ENCODE measurements at regions not wholly inside any gene's neighbourhood (a gene's known extent, or its start where the extent isn't known, plus 50 kb on each side); places are given as distances from the start of the nearest gene placed in this dataset.

DNA sequence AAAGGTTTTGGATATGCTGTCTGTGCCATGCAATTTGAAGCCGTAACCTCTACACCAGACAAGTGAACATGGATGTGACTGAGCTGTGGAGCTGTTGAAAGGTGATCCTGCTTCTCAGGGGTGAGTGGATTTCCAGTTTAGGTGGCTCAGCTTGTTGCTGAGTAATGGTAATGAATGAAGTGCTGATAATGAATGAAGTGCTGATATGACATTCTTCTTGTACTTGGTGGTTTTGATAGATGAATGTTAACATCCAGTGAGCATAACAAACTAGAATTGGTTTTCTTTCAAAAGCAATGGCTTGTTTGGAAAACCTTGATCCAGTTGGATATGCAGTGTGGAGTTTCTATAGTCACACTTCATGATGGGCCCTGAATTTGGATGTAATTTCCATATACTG is 89.7 kb upstream of the FZD8 start:
- TF ChIP-seq, protein P1, sequence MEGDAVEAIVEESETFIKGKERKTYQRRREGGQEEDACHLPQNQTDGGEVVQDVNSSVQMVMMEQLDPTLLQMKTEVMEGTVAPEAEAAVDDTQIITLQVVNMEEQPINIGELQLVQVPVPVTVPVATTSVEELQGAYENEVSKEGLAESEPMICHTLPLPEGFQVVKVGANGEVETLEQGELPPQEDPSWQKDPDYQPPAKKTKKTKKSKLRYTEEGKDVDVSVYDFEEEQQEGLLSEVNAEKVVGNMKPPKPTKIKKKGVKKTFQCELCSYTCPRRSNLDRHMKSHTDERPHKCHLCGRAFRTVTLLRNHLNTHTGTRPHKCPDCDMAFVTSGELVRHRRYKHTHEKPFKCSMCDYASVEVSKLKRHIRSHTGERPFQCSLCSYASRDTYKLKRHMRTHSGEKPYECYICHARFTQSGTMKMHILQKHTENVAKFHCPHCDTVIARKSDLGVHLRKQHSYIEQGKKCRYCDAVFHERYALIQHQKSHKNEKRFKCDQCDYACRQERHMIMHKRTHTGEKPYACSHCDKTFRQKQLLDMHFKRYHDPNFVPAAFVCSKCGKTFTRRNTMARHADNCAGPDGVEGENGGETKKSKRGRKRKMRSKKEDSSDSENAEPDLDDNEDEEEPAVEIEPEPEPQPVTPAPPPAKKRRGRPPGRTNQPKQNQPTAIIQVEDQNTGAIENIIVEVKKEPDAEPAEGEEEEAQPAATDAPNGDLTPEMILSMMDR (IDR thresholded peaks at IDR 0.05) = no peak
- TF ChIP-seq POLR2A (IDR thresholded peaks at IDR 0.05) = no peak
